ENCODE measurements at regions not wholly inside any gene's neighbourhood (a gene's known extent, or its start where the extent isn't known, plus 50 kb on each side); places are given as distances from the start of the nearest gene placed in this dataset.

DNA sequence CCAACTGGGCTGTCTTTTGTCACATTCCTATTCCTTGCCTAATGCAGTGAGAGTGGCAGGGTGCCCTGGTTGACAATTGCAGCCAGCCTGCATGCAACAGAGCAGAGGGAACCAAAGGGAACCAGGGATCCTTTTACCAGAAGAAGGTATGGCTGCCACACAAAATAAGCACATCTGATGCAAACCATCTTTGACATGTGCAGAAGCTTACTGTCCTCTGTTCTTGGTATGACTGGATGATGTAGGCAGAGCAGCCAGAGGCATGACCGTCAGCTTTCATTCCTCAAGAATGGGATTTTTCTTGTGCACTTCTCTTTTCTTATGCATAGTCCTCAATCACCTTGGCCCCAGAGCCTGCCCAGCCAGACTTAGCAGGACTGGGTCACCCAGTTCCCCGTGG is 116.1 kb downstream of the UQCRFS1 start:
- intact Hi-C loops (cut with DNase I) = no loop called here
- TF ChIP-seq, protein P1, sequence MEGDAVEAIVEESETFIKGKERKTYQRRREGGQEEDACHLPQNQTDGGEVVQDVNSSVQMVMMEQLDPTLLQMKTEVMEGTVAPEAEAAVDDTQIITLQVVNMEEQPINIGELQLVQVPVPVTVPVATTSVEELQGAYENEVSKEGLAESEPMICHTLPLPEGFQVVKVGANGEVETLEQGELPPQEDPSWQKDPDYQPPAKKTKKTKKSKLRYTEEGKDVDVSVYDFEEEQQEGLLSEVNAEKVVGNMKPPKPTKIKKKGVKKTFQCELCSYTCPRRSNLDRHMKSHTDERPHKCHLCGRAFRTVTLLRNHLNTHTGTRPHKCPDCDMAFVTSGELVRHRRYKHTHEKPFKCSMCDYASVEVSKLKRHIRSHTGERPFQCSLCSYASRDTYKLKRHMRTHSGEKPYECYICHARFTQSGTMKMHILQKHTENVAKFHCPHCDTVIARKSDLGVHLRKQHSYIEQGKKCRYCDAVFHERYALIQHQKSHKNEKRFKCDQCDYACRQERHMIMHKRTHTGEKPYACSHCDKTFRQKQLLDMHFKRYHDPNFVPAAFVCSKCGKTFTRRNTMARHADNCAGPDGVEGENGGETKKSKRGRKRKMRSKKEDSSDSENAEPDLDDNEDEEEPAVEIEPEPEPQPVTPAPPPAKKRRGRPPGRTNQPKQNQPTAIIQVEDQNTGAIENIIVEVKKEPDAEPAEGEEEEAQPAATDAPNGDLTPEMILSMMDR (IDR thresholded peaks at IDR 0.05) = no peak
- no peaks in the 10 kb centered on the region for H3K36me3 ChIP-seq
- no peaks in the 10 kb centered on the region for H3K9me3 ChIP-seq
- no peak overlapping the region for H3K4me3 ChIP-seq
- no peaks in the 10 kb centered on the region for H3K4me1 ChIP-seq
- no peak overlapping the region for H3K27ac ChIP-seq
- no peak for DNase-seq (ENCODE audit: low spot score in 2 of 2)
- H3K27me3 ChIP-seq = no peaks in the 10 kb centered on the region

DNA sequence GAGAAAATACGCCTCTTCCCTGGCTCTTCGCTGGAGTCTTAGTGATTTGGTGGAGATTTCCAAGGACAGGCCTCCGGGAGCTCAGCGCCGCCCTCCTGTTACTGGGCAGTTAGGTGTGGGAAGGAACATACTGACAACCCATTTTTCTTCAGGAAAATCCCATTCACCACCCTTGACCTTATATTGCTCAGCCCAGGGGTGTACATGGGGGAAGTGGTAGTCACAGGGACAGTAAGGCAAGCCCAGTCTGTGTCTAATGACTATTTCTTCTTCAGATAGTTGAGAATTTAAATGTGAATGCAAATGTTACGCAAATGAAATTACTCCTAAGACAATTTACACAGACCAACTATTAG is 119.4 kb downstream of the UQCRFS1 start:
- Histone ChIP-seq H3K27ac (no peak overlapping the region), H3K36me3 (no peaks in the 10 kb centered on the region), H3K27me3 (no peaks in the 10 kb centered on the region), H3K4me1 (no peaks in the 10 kb centered on the region), H3K9me3 (no peaks in the 10 kb centered on the region), H3K4me3 (no peak overlapping the region)
- TF ChIP-seq, protein P1 (IDR thresholded peaks at IDR 0.05) = no peak
- intact Hi-C loops (cut with DNase I) = no loop called here
- no peak for DNase-seq (ENCODE audit: low spot score in 2 of 2)

DNA sequence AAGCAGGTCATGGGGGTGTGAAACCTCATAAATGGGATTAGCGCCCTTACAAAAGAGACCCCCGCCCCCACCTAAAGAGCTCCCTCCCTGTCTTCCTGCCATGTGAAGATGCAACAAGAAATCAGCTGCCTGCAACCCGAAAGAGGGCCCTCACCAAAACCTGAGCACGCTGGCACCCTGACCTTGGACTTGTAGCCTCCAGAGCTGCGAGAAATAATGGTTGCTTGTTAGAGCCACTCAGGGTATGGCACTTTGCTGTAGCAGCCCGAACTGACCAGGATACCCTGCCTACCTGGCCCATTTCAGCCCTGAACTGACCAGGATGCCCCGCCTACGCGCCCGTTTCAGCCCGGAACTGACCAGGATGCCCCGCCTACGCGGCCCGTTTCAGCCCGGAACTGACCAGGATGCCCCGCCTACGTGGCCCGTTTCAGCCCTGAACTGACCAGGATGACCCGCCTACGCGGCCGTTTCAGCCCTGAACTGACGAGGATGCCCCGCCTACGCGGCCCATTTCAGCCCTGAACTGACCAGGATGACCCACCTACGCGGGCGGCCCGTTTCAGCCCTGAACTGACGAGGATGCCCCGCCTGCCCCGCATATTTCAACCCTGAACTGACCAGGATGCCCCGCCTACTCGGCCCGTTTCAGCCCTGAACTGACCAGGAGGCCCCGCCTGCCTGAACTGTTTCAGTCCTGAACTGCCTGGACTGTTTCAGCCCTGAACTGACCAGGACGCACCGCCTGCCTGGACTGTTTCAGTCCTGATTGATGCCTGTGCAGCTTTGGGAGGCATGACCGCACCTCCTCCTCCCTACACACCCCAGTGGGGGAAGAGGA is 120.0 kb downstream of the UQCRFS1 start:
- no peak for DNase-seq (ENCODE audit: low spot score in 2 of 2)
- Histone ChIP-seq H3K4me3 (no peak overlapping the region), H3K27ac (no peak overlapping the region), H3K9me3 (no peaks in the 10 kb centered on the region), H3K36me3 (no peaks in the 10 kb centered on the region), H3K4me1 (no peaks in the 10 kb centered on the region), H3K27me3 (no peaks in the 10 kb centered on the region)
- intact Hi-C loops (cut with DNase I) = no loop called here
- TF ChIP-seq, protein P1 (IDR thresholded peaks at IDR 0.05) = no peak

DNA sequence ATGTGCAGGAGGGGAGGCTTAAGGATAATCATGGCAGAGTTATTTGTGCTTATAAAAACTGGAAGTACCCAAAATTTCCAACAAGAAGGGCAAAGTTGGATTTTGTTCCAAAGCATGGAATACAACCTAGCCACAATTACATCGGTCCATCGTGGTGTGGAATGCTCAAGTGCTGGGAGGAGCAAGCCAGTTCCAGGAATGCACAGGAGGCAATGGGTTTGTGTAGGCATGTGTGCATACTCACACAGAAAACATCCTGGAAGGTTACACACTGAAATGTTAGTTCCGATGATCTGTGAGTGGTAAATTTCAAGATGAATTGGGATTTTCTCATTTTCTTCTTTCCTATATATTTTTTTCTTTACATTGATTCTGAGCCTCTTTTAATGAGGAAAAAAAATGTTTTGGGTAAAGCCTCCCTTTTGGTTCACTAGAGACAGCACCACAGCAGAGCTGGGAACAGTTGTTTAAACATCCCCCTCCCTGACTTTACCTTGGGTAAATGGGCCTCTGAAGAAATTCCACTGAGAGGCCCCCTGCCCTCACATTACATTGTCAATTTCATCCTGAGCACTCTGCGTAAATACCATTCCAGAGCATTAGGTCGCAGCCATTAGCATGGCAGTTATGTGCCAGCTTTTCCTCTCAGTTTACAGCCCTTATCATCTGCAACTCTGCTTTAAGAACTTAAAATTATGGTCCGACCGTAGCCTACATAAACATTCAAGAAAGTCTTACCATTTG is 122.0 kb downstream of the UQCRFS1 start:
- no peak for DNase-seq (ENCODE audit: low spot score in 2 of 2)
- no peaks in the 10 kb centered on the region for H3K4me1 ChIP-seq
- no peaks in the 10 kb centered on the region for H3K36me3 ChIP-seq
- H3K9me3 ChIP-seq = no peaks in the 10 kb centered on the region
- intact Hi-C loops (cut with DNase I) = no loop called here
- H3K4me3 ChIP-seq = no peak overlapping the region
- TF ChIP-seq, protein P1 (IDR thresholded peaks at IDR 0.05) = no peak
- no peak overlapping the region for H3K27ac ChIP-seq
- H3K27me3 ChIP-seq = no peaks in the 10 kb centered on the region

DNA sequence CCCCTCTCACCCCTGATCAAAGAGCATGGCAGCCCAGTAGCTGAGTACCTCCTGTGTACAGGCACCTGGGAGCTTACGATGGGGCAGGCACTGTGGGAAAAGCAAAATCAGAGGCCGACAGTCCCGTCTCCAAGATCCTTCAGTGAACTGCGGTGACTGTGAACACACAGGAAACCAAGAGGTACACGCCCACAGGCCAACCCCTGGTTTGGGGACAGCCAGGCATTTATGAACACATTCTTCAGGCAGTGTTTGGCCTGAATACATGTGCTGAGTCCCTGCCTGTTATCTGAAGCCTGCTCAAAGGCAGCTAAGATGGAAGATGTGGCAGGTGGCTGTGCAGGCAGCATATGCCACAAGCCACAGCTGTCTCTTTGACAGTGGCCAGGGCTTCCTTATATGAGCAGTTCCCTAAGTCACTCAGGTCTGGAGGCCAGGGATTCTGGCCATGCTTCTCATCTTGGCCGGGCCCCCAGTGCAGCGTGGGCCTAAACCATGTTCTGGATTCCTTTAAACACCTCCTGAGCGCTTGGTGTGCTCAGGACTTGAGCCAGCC is 123.6 kb downstream of the UQCRFS1 start:
- H3K27me3 ChIP-seq = no peaks in the 10 kb centered on the region
- H3K4me3 ChIP-seq = no peak overlapping the region
- no peaks in the 10 kb centered on the region for H3K9me3 ChIP-seq
- H3K27ac ChIP-seq = no peak overlapping the region
- TF ChIP-seq, protein P1 (IDR thresholded peaks at IDR 0.05) = no peak
- intact Hi-C loops (cut with DNase I) = no loop called here
- no peaks in the 10 kb centered on the region for H3K4me1 ChIP-seq
- no peak for DNase-seq (ENCODE audit: low spot score in 2 of 2)
- H3K36me3 ChIP-seq = no peaks in the 10 kb centered on the region
